Activated CD4-positive, alpha-beta memory T cell treated with anti-CD3 and anti-CD28 coated beads for 36 hours (primary cell): ENCODE measurements at regions not wholly inside any gene's neighbourhood (a gene's known extent, or its start where the extent isn't known, plus 50 kb on each side); places are given as distances from the start of the nearest gene placed in this dataset.

Experiments used
- CTCF ChIA-PET: fragments of 350-600 bp; sonication (Branson Sonifier 250); formaldehyde crosslinking; loops from one replicate; lab custom pipeline; 2021; ENCODE audit warnings: antibody characterized with exemption, inconsistent platforms; lab: Charles Lee
- POLR2A ChIA-PET: fragments of 350-600 bp; sonication (Branson Sonifier 250); formaldehyde crosslinking; loops from one replicate; lab custom pipeline; 2021; ENCODE audit warnings: antibody characterized with exemption; lab: Charles Lee
- DNase-seq: peaks from one replicate; pipeline ENCODE4 v3.0.0-alpha.2; 2020
- H3K27ac Mint-ChIP-seq: one replicate; pipeline ENCODE4 v1.8.0; 2021; ENCODE audit warnings: mixed read lengths
- H3K27me3 Mint-ChIP-seq: one replicate; pipeline ENCODE4 v1.8.0; 2021; ENCODE audit warnings: mixed read lengths
- H3K36me3 Mint-ChIP-seq: one replicate; pipeline ENCODE4 v1.8.0; 2021; ENCODE audit warnings: mixed read lengths
- H3K4me1 Mint-ChIP-seq: one replicate; pipeline ENCODE4 v1.8.0; 2021; ENCODE audit warnings: low read depth, mixed read lengths
- H3K4me3 Mint-ChIP-seq: one replicate; pipeline ENCODE4 v1.8.0; 2021; ENCODE audit warnings: mild to moderate bottlenecking, mixed read lengths
- H3K9me3 Mint-ChIP-seq: one replicate; pipeline ENCODE4 v1.8.0; 2021; ENCODE audit warnings: mixed read lengths
- intact Hi-C: fragments of 100-400 bp; cut with micrococcal nuclease; formaldehyde crosslinking; loops from one replicate; pipeline ENCODE4 v1.15.1; 2023

DNA sequence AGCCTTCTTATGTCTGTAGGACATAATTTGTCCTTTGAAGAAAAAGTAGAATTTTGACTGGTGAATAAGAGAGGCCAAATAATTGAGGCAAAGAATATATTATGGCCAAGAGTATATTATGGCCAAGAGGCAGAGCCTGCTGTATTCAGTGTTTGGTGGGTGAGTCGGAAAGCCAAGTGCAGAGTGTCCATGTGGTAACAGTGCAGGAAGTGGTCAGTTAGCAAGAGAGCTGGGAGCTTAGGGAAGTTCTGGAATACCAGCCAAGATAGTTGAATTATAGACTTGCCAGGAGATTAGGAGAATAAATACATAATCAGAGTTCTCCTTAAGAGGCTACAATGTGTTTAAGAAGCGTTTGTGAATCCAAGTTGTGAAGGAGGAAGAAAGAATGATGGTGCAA lies 131.5 kb upstream of the LMO4 start:
- ChIA-PET CTCF (no interaction called here), POLR2A (no interaction called here)
- H3K4me3 Mint-ChIP-seq: no peak overlapping the region
- no peaks in the 10 kb centered on the region for H3K36me3 Mint-ChIP-seq
- H3K9me3 Mint-ChIP-seq: peaks cover 6% of the 10 kb centered on the region
- peaks cover 28% of the 10 kb centered on the region for H3K27me3 Mint-ChIP-seq
- no peak for DNase-seq
- H3K27ac Mint-ChIP-seq: no peak overlapping the region
- intact Hi-C loops: no loop called here
- H3K4me1 Mint-ChIP-seq: peaks cover under 1% of the 10 kb centered on the region

DNA sequence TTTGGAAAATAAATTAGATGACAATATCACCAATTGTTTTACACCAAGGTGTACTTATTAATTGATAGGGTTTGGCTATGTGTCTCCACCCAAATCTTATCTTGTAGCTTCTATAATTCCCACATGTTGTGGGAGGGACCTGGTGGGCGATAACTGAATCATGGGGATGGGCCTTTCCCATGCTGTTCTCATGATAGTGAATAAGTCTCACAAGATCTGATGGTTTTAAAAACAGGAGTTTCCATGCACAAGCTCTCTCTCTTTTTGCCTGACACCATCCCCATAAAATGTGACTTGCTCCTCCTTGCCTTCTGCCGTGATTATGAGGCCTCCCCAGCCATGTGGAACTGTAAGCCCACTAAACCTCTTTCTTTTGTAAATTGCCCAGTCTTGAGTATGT lies 131.0 kb upstream of the LMO4 start:
- no peak overlapping the region for H3K27ac Mint-ChIP-seq
- intact Hi-C loops: no loop called here
- ChIA-PET CTCF (no interaction called here), POLR2A (no interaction called here)
- H3K9me3 Mint-ChIP-seq: peaks cover 6% of the 10 kb centered on the region
- no peaks in the 10 kb centered on the region for H3K36me3 Mint-ChIP-seq
- DNase-seq: no peak
- H3K4me1 Mint-ChIP-seq: peaks cover 5% of the 10 kb centered on the region
- H3K27me3 Mint-ChIP-seq: peaks cover 32% of the 10 kb centered on the region
- H3K4me3 Mint-ChIP-seq: no peak overlapping the region

DNA sequence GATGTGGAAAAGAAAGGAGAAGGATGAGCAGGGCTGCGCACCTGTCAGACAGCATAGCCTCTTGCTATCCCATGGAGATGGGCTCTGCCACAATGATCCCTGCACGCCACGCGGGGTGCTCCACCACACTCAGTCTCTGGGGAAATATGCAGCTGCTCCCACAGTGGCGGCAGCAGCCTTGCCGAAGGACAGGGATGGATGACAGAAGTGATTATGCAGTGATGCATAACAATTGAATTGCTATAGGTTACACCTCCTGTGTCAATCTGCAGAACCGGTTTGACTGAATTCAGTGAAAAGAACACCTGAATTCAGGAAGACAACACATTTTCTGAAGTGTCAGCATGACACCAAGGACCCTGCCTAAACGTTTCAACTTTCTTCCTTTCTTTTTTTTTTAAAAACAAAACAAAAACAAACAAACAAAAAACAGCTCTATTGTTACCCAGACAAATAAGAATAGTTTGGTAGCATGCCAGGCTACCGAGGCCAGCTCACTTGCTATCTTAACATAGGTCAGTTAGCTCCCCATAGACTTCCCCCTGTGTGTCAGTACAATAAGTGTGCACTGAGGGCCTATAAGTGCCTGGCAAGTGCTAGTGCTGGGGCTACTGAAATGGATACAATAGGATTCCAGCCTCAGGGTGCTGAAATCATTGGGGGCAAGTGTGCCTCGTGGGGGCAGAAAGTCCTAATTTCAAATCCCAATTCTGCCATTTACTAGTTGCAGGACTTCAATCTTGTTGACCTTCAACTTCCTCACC lies 127.6 kb upstream of the LMO4 start:
- Mint-ChIP-seq H3K27ac (no peak overlapping the region), H3K9me3 (no peaks in the 10 kb centered on the region), H3K36me3 (no peaks in the 10 kb centered on the region), H3K4me3 (no peak overlapping the region), H3K4me1 (peaks cover 12% of the 10 kb centered on the region), H3K27me3 (peaks cover 38% of the 10 kb centered on the region)
- no peak for DNase-seq
- ChIA-PET CTCF (no interaction called here), POLR2A (no interaction called here)
- intact Hi-C loops: no loop called here

DNA sequence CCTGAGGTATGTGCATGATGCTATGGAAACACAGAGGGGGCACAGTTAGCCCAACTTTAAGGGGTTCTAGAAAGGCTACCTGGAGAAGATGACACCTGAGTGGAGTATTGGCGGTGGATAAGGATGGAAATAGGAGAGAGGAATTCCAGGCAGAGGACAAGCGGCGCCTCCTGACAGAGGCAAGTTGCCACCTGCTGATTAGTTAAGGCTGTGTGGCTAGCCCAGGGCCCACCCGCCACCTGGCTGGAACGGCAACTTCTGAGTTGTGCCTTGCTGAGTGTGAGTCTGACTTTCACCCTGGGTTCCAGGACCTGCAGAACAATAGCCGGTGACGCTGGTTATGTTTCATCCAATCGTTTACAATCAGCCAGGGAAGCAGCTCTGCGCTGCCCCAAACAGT lies 126.9 kb upstream of the LMO4 start:
- Mint-ChIP-seq H3K4me3 (no peak overlapping the region), H3K36me3 (no peaks in the 10 kb centered on the region), H3K27ac (no peak overlapping the region), H3K9me3 (no peaks in the 10 kb centered on the region), H3K4me1 (peaks cover 12% of the 10 kb centered on the region), H3K27me3 (peaks cover 38% of the 10 kb centered on the region)
- CTCF ChIA-PET: no interaction called here
- DNase-seq: no peak
- intact Hi-C loops: no loop called here
- POLR2A ChIA-PET: no interaction called here

DNA sequence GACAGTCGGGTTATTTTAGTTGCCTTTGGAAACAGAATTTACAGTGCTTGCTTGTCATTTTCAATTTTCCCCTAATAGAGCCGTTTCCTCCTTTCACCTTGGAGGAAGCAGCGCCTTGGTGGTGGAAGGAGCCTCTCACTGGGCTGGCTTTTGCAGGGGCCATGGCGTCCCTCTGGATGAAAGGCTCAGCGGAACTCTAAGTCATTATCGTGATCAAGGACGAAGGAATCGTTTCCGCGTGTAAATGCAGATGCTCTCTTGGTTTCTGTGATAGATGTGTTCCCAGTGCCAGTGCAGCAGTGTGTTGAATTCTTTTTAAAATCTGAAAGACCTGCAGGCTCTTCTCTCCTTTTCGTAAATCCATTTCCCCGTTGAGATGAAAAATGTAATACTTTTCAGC lies 126.2 kb upstream of the LMO4 start:
- POLR2A ChIA-PET: no interaction called here
- H3K4me1 Mint-ChIP-seq: peaks cover 12% of the 10 kb centered on the region
- intact Hi-C loops: no loop called here
- H3K27me3 Mint-ChIP-seq: peaks cover 33% of the 10 kb centered on the region
- CTCF ChIA-PET: no interaction called here
- H3K36me3 Mint-ChIP-seq: no peaks in the 10 kb centered on the region
- no peak overlapping the region for H3K27ac Mint-ChIP-seq
- DNase-seq: no peak
- H3K4me3 Mint-ChIP-seq: no peak overlapping the region
- H3K9me3 Mint-ChIP-seq: no peaks in the 10 kb centered on the region

DNA sequence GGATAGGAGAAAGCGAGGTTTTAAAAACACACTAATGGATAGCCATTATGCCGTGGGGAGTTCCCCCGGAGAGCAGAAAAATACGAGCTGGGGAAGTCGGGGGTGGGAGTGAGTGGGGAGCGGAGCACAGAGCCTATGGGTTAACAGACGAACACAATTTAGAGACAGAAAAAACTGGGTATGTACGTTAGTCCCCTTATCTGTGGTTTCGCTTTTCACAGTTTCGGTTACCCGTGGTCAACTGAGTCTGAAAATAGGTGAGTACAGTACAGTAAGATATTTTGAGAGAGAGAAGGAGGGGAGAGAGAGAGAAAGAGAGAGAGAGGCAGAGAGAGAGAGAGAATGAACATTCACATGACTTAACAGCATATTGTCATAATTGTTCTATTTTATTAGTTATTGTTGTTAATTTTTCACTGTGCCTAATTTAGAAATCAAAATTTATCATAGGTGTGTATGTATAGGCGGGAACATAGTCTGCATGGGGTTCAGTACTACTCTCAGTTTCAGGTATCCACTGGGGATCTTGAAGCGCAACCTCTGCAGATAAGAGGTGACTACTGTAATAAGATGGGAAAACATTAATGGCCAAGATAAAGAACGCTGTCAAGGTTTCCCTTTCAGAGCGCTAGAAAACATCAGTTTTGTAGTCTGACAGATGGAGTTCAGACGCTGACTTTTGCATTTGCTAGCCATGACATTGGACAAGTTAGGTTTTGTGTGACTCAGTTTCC lies 125.6 kb upstream of the LMO4 start:
- intact Hi-C loops: no loop called here
- no peak overlapping the region for H3K27ac Mint-ChIP-seq
- ChIA-PET POLR2A (no interaction called here), CTCF (no interaction called here)
- H3K4me3 Mint-ChIP-seq: no peak overlapping the region
- no peaks in the 10 kb centered on the region for H3K9me3 Mint-ChIP-seq
- H3K36me3 Mint-ChIP-seq: no peaks in the 10 kb centered on the region
- no peak for DNase-seq
- peaks cover 31% of the 10 kb centered on the region for H3K27me3 Mint-ChIP-seq
- peaks cover 12% of the 10 kb centered on the region for H3K4me1 Mint-ChIP-seq

DNA sequence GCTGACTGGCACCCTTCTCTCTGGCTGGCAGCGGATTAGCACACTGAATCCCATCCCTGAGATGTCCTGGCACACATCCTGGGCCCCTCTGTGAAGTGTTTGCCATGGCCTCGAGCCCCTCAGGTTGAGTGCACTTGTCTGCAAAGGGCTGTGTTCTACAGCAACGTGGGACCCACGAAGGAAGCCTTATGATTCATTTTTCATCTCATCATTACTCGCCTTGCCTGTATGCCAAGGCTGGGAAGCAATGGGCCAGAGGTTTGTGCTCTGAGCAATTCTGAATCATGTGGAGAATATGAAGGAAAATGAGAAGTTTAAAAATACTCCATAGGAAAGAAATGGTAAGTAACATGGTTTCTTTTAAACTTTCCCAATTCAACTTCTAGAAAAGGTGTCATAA lies 124.8 kb upstream of the LMO4 start:
- Mint-ChIP-seq H3K27me3 (peaks cover 34% of the 10 kb centered on the region), H3K27ac (no peak overlapping the region), H3K4me3 (no peak overlapping the region), H3K36me3 (no peaks in the 10 kb centered on the region), H3K4me1 (peaks cover 12% of the 10 kb centered on the region), H3K9me3 (no peaks in the 10 kb centered on the region)
- intact Hi-C loops: no loop called here
- no peak for DNase-seq
- ChIA-PET CTCF (no interaction called here), POLR2A (no interaction called here)

DNA sequence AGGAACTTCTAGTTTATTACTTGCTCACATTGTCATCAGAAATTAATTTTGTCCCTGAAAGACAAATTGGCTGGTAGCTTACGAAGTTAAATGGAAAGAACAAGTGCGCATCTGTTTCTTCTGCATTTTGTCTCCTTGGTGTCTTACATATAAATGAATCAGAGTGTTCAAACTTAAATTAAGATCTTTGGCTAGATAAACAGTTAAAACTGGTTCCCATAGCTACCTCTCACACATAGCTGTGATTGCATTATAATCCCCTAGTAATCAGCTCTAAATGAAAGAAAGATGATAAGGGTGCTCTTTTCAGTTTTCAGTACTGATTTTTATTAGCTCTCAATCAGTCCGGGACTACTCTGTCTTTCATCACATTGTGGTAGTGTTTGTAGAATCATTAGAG lies 124.2 kb upstream of the LMO4 start:
- Mint-ChIP-seq H3K27ac (no peak overlapping the region), H3K27me3 (peaks cover 38% of the 10 kb centered on the region), H3K9me3 (no peaks in the 10 kb centered on the region), H3K36me3 (no peaks in the 10 kb centered on the region), H3K4me1 (peaks cover 12% of the 10 kb centered on the region), H3K4me3 (no peak overlapping the region)
- intact Hi-C loops: no loop called here
- DNase-seq: no peak
- ChIA-PET CTCF (no interaction called here), POLR2A (no interaction called here)

DNA sequence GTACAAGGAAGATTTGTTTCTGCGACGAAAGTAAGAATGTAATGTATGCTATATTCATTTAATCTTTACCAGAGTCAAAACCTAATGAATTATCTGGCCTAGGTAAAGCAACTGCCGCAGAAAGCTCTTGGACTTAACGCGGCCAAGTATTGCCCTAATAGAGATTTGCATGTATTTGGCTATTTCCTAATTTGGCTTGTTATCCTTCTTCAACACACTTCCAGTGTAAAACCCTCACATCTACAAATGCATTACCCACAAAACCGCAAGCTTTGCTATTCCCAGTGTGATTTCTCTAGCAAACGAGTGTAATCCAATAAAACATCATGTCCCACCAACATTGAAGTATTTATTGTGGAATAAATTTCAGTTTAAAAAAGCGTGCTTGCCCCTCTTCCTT lies 123.8 kb upstream of the LMO4 start:
- no peak for DNase-seq
- no peak overlapping the region for H3K4me3 Mint-ChIP-seq
- no peak overlapping the region for H3K27ac Mint-ChIP-seq
- H3K27me3 Mint-ChIP-seq: peaks cover 34% of the 10 kb centered on the region
- intact Hi-C loops: no loop called here
- no peaks in the 10 kb centered on the region for H3K9me3 Mint-ChIP-seq
- POLR2A ChIA-PET: no interaction called here
- CTCF ChIA-PET: no interaction called here
- H3K4me1 Mint-ChIP-seq: peaks cover 12% of the 10 kb centered on the region
- H3K36me3 Mint-ChIP-seq: no peaks in the 10 kb centered on the region

DNA sequence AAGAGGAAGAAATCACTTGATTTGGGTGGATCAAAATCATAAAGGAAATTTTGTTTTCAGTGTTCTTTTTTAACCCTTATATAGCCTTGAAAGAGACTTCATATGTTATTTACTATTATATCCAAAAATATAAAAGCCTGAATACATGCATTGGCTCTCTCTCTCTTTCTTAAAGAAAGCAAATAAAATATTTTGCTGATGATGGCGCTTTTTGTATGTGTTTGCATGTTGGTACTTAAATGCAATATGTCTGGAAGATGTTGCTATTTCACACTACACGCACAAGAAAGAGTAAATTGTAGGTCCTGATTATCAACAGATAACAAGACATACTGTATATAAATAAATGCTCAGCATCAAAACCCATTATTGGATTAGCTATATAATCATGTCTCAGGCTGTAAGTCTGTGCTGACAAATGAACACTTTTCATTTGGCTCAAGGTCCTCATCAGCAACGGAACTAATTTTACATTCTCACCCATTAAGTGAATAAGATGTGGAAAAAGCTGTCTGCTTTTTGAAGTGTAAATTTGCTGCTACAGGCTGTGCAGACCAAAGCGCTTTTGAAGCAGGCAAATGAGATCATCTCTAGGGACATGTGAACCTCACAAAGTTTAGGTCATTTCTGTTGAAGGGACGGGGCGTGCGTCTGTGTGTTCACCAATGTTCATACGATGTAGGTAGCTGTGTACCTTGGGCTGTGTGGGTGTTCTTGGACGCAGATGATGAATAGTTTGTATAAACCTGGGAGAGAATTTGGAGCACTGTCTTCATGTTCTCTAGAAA lies 122.4 kb upstream of the LMO4 start:
- no peak overlapping the region for H3K27ac Mint-ChIP-seq
- no peaks in the 10 kb centered on the region for H3K36me3 Mint-ChIP-seq
- peaks cover 24% of the 10 kb centered on the region for H3K27me3 Mint-ChIP-seq
- ChIA-PET POLR2A (no interaction called here), CTCF (no interaction called here)
- peaks cover 12% of the 10 kb centered on the region for H3K4me1 Mint-ChIP-seq
- H3K9me3 Mint-ChIP-seq: no peaks in the 10 kb centered on the region
- intact Hi-C loops: no loop called here
- DNase-seq: no peak
- no peak overlapping the region for H3K4me3 Mint-ChIP-seq

DNA sequence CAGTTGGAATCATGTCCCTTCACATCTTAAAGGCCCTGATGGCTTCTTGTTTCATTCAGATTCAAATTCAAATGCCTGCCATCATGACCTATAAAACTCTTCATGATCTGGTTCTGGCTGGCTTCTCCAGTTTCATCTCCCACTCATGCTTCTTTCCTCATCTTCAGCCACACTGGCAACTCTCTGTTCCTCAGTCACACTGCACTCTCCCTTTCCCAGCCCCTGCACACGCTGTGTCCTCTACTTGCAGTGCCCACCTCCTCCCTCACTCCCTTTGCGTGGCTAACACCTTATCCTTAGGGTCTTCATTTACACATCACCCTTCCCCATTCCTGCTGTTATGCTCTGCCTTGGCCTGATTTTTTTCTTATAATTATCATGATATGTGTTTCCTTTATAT lies 120.6 kb upstream of the LMO4 start:
- H3K27ac Mint-ChIP-seq: no peak overlapping the region
- H3K4me3 Mint-ChIP-seq: no peak overlapping the region
- no peaks in the 10 kb centered on the region for H3K36me3 Mint-ChIP-seq
- H3K4me1 Mint-ChIP-seq: peaks cover 2% of the 10 kb centered on the region
- CTCF ChIA-PET: no interaction called here
- no peaks in the 10 kb centered on the region for H3K9me3 Mint-ChIP-seq
- DNase-seq: no peak
- intact Hi-C loops: no loop called here
- POLR2A ChIA-PET: no interaction called here
- H3K27me3 Mint-ChIP-seq: peaks cover 9% of the 10 kb centered on the region

DNA sequence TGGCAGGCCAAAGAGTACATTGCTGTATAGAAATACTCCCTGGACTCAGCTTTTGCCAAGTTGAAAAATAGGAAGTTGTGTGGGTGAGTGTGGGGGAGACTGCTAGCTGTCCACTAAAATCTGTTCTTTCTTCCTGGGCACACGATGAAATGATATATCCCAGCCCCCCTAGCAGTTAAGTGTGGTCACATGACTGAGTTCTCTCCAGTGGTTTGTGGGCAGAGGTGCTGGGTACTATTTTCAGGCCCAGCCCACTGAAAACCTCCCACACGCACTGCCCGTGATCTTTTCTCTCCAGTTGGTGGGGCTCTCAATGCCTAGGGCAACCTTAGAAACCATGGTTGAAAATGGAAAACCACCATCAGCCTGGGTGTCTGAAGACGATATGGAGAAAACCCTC lies 119.7 kb upstream of the LMO4 start:
- no peak for DNase-seq
- H3K4me3 Mint-ChIP-seq: no peak overlapping the region
- H3K27me3 Mint-ChIP-seq: peaks cover 7% of the 10 kb centered on the region
- H3K4me1 Mint-ChIP-seq: no peaks in the 10 kb centered on the region
- ChIA-PET POLR2A (no interaction called here), CTCF (no interaction called here)
- H3K27ac Mint-ChIP-seq: no peak overlapping the region
- no peaks in the 10 kb centered on the region for H3K9me3 Mint-ChIP-seq
- intact Hi-C loops: no loop called here
- H3K36me3 Mint-ChIP-seq: no peaks in the 10 kb centered on the region
